GM19324 (cell line): ENCODE measurements at regions not wholly inside any gene's neighbourhood (a gene's known extent, or its start where the extent isn't known, plus 50 kb on each side); places are given as distances from the start of the nearest gene placed in this dataset.
"Not testable (repeated sequence)": the region's sequence is repeated elsewhere in the genome, so short reads cannot be mapped to it uniquely, and the experiment has no call there.

Experiments used
- ATAC-seq: cut with Tn5 transposase; IDR thresholded peaks from one replicate; pipeline ENCODE4 v1.9.1; 2021; ENCODE audit warnings: mild to moderate bottlenecking, moderate library complexity; ENCODE audit not compliant: unreplicated experiment, low FRiP score

DNA sequence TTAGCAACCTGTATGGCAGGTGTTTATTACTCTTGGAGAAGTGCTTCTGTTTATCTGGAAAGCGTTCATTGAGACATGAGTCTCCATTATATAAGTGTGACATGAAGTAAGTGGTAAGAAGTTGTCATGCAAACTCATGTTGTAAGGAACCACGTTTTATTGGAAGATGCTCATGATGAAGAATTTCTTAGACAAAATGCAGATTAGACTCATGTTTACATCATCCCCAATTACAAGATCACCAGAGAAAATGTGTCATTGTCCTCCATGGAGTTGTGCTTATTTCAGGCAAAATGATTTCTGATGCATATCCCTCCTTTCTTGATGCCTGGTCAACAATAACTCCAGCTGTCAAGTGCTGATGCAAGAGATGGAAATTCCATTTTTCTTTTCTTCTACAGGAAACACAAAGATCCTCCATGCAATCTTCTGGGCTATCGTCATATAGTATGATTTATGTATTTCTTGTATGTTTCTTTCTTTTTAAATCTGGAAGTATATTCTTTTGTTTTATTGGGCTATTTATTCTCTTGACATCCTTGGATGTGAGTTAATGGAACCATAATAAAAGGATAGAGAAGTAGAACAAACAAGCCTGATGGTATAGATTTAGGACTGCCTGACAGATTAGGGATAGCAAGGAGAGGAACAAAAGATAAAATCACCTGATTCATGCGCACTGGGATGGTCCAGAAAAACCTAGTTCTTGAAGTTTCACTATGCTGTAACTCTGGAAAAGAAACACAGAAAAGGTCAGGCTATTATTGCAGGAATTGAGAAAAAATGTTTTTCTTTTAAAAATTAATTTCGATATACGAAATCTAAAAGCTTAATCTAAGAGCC is 50.7 kb upstream of the DIAPH3 start:
- ATAC-seq: no peak

DNA sequence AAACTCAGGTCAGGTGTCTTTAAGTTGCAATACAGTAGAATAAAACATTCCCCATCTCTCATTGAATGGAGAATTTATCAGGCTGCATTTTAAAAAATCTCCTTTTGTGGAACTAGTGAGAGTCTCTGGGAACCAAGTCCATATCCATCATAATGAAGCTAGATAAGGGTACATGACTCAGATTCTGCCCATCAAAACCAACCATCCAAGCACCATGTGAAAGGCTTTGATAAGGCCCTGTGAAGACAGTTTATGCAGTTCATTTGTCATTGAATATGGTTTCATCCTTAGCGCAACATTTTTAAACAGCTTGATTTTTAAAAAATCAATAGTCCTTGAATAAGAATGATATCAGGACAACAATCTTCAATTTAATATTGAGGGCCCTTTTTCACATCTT is 56.3 kb upstream of the DIAPH3 start:
- no peak for ATAC-seq

GRCh38 chr13:60221581-60221980 is 57.9 kb upstream of the DIAPH3 start:
- no peak for ATAC-seq

GRCh38 chr13:60226507-60226906 is 62.8 kb upstream of the DIAPH3 start:
- no peak for ATAC-seq

GRCh38 chr13:60227158-60227557 is 63.4 kb upstream of the DIAPH3 start:
- ATAC-seq: no peak

- ATAC-seq: no peak
Measured at GRCh38 chr13:60229708-60230272, 66.1 kb upstream of the DIAPH3 start.

DNA sequence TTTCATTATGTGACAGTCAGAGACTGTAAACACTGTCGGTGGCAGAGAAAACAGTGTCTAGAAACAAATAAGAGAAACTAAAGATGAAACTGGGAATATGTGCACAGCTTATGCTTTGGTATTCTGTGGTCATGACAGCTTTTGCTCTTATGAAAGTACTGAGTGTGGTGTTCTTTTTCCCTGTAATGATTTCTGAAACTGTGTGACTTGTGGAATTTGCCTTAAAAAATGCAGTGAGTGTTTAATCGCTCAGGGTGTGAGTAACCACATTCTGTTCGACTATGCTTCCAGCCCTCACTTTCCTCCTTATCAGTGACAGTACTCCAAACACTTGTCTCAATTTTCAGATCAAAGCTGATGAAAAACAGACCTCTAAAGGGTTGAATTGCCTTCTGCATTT is 66.9 kb upstream of the DIAPH3 start:
- ATAC-seq: peak; percentile 76

GRCh38 chr13:60242043-60242595 is 78.4 kb upstream of the DIAPH3 start:
- no peak for ATAC-seq

- ATAC-seq: no peak
Measured at GRCh38 chr13:60244381-60244780, 80.7 kb upstream of the DIAPH3 start.

DNA sequence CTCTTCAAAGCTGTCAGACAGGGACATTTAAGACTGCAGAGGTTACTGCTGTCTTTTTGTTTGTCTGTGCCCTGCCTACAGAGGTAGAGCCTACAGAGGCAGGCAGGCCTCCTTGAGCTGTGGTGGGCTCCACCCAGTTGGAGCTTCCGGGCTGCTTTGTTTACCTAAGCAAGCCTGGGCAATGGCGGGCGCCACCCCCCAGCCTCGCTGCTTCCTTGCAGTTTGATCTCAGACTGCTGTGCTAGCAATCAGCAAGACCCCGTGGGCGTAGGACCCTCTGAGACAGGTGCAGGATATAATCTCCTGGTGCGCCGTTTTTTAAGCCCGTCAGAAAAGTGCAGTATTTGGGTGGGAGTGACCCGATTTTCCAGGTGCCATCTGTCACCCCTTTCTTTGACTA is 87.7 kb upstream of the DIAPH3 start:
- ATAC-seq: not testable (repeated sequence)

GRCh38 chr13:60258349-60258748 is 94.6 kb upstream of the DIAPH3 start:
- no peak for ATAC-seq

- ATAC-seq: no peak
Measured at GRCh38 chr13:60260440-60260839, 96.7 kb upstream of the DIAPH3 start.

DNA sequence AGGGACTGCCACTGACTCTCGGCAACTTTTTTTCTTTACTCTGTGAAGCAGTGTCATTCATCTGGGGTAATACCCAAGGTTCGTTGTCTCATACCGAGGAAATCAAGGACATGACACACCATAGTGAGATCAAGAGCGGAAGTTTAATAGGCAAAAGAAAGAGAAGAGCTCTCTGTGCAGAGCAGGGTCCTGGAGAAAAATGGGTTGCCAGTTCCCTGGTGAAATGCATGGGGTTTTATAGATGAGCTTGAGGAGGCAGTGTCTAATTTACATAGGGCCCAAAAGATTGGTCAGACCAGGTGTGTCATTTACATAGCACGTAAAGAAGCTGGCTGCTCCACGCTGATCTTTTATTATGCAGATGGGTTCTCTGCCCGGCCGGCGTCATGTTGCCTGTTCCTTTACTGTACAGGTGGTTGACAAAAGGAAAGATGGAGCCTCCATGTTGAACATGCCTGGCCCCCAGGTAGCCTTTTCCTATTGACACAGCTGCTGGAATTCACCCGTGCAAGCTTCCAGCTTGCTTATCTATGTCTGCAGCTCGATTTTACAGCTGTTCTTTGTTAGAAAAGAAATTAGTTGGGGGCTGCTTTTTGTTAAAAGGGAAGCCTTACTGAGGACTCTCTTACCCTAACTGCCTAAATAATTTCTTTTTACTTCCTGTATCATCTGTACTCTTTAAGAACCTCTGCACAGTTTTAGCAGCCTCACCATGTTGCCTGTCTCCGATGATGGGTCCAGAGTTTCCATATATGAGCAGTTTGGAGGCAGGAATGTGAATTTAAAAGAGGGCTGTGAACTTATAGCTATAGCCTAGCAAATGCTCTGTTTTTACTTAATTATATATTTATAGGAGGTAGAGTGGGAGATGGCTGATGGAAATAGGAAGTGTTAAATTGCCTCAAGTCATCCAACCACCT is 98.0 kb upstream of the DIAPH3 start:
- ATAC-seq: no peak

- ATAC-seq: no peak
Measured at GRCh38 chr13:60265566-60265965, 101.8 kb upstream of the DIAPH3 start.

DNA sequence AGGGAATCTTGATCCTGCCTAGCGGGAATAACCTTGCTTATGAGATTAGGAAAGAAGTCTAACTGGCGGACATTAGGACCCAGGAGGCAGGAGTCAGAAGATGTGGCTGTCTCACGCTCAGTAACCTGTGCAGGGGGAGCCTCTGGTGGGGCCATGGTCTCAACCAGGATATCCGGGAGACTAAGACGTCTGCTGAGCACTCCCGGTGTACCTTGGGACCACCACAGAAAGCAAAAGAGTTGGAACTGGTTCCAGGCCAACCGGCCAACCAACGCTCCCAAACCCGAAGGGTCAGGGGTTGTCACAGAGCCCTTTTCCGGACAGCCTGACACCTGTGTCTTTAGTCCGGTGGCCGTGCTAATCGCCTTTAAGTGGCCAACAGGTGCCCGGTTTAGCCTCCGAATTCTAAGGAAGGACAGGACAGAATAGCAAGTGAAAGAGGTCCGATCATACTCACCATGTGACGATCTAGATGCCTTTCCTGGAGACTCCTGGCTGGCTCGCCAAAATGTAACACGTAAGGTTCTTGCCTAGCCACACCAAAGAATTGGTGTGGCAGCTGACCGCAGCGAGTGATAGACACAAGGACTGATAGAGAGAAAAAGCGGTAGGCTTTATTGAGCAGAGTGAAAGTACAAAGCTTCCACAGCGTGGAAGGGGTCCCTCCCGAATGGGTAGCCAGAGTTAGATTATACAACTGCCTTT is 103.9 kb upstream of the DIAPH3 start:
- peak; percentile 70 for ATAC-seq

DNA sequence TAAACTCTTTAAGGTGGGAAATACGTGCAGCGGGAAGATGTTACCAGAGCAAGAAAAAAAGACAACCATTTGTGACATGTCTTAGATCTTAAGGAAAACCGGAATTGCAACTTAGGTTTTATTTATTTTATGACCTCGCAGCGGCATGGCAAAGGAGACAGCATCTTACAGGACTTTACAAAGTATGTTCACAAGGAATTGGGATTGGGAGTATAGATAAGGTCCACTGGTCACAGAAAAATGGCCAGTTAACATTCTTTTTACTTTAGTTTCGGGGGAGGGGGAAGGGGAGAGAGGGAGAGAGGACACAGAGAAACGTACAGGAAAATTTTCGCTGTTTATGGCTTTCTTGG is 104.5 kb upstream of the DIAPH3 start:
- no peak for ATAC-seq

GRCh38 chr13:60273971-60274527 is 110.3 kb upstream of the DIAPH3 start:
- ATAC-seq: no peak

DNA sequence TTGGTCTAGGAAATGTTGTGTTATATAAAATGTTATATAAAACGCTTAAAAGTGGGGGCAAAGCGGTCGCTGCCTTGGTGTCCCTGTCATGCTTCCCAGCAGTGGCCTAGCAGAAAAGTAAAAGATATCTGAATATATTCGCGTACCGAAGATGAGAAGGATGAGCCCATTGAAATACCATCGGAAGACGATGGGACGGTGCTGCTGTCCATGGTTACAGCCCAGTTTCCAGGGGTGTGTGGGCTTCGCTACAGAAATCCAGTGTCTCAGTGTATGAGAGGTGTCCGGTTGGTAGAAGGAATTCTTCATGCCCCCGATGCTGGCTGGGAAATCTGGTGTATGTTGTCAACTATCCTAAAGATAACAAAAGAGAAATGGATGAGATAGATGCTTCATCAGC is 110.9 kb upstream of the DIAPH3 start:
- no peak for ATAC-seq

DNA sequence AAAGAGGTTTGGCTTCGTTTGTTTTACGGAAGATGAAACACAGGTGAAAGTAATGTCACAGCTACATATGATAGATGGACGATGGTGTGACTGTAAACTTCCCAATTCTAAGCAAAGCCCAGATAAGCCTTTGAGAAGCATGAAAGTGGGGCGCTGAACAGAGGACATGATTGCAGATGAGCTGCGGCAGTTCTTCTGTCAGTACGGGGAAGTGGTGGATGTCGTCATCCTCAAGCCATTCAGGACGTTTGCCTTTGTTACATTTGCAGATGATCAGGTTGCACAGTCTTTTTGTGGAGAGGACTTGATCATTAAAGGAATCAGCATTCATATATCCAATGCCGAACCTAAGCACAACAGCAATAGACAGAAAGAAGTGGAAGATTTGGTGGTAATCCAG is 111.5 kb upstream of the DIAPH3 start:
- no peak for ATAC-seq

GRCh38 chr13:60280524-60280923 is 116.5 kb upstream of the TDRD3 start:
- ATAC-seq: not testable (repeated sequence)
